Peyer's patch (tissue), 4 donors: ENCODE measurements at regions not wholly inside any gene's neighbourhood (a gene's known extent, or its start where the extent isn't known, plus 50 kb on each side); places are given as distances from the start of the nearest gene placed in this dataset.

Experiments used
- POLR2A ChIP-seq, 2 donors: fragments of 450-650 bp; IDR thresholded peaks; one replicate each; pipeline ENCODE4 v1.5.1; 2017; ENCODE audit warnings: antibody characterized with exemption in 2 of 2, mild to moderate bottlenecking in 2 of 2, moderate library complexity in 2 of 2
- TF ChIP-seq, protein P1 (sequence below), 6 experiments: fragments of 450-650 bp in 4 of 6; fragments of 200-600 bp in 2 of 6; sonication (generic) in 1 of 6; IDR thresholded peaks; one replicate each; pipeline ENCODE4 v1.5.1; 2017 to 2019; ENCODE audit warnings: antibody characterized with exemption in 6 of 6, mild to moderate bottlenecking in 3 of 6, moderate library complexity in 1 of 6

DNA sequence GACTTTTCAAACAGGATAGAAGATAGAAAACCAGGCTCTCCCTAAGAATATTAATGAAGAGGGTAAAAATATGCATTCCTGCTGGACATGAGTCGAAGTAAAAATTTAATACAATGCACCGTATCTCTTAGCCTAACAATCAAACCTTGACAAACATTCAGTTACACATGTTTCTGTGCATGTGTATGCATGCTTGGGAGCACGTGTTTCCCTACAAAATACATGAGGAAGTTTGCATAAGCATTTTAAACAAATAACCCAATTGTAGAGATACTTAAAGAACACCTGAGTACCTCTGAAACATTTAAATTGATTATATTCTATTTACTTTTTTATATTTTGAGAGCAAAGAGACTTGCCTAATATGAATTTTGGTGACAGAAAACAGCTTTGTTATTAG, 1763.7 kb upstream of the SEL1L start:
- TF ChIP-seq, protein P1, sequence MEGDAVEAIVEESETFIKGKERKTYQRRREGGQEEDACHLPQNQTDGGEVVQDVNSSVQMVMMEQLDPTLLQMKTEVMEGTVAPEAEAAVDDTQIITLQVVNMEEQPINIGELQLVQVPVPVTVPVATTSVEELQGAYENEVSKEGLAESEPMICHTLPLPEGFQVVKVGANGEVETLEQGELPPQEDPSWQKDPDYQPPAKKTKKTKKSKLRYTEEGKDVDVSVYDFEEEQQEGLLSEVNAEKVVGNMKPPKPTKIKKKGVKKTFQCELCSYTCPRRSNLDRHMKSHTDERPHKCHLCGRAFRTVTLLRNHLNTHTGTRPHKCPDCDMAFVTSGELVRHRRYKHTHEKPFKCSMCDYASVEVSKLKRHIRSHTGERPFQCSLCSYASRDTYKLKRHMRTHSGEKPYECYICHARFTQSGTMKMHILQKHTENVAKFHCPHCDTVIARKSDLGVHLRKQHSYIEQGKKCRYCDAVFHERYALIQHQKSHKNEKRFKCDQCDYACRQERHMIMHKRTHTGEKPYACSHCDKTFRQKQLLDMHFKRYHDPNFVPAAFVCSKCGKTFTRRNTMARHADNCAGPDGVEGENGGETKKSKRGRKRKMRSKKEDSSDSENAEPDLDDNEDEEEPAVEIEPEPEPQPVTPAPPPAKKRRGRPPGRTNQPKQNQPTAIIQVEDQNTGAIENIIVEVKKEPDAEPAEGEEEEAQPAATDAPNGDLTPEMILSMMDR (IDR thresholded peaks at IDR 0.05): no peak
- TF ChIP-seq POLR2A (IDR thresholded peaks at IDR 0.05): no peak
